ENCODE measurements at regions not wholly inside any gene's neighbourhood (a gene's known extent, or its start where the extent isn't known, plus 50 kb on each side); places are given as distances from the start of the nearest gene placed in this dataset.

GRCh38 chr6:6756526-6756925 lies 168.0 kb downstream of the LY86 start:
- TF ChIP-seq EGR1 (IDR thresholded peaks at IDR 0.05) (no peak), YY1 (IDR thresholded peaks at IDR 0.05; ENCODE audit: low read depth) (no peak), CREB1 (IDR thresholded peaks at IDR 0.05; ENCODE audit: low read depth) (no peak), NFIC (IDR thresholded peaks at IDR 0.05) (no peak), ZBTB7A (IDR thresholded peaks at IDR 0.05; ENCODE audit: low read depth) (no peak), TCF12 (IDR thresholded peaks at IDR 0.05; ENCODE audit: low read depth) (no peak), TAF1 (IDR thresholded peaks at IDR 0.05; ENCODE audit: low read depth) (no peak), TEAD4 (IDR thresholded peaks at IDR 0.05) (no peak), RAD21 (IDR thresholded peaks at IDR 0.05; ENCODE audit: low read depth) (no peak), CEBPB (IDR thresholded peaks at IDR 0.05) (no peak), EP300 (IDR thresholded peaks at IDR 0.05; ENCODE audit: borderline replicate concordance) (no peak), FOXM1 (IDR thresholded peaks at IDR 0.05; ENCODE audit: borderline replicate concordance, low read depth) (no peak)
- TF ChIP-seq, protein P1, sequence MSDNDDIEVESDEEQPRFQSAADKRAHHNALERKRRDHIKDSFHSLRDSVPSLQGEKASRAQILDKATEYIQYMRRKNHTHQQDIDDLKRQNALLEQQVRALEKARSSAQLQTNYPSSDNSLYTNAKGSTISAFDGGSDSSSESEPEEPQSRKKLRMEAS (IDR thresholded peaks at IDR 0.05) = no peak
- TF ChIP-seq, protein P2, sequence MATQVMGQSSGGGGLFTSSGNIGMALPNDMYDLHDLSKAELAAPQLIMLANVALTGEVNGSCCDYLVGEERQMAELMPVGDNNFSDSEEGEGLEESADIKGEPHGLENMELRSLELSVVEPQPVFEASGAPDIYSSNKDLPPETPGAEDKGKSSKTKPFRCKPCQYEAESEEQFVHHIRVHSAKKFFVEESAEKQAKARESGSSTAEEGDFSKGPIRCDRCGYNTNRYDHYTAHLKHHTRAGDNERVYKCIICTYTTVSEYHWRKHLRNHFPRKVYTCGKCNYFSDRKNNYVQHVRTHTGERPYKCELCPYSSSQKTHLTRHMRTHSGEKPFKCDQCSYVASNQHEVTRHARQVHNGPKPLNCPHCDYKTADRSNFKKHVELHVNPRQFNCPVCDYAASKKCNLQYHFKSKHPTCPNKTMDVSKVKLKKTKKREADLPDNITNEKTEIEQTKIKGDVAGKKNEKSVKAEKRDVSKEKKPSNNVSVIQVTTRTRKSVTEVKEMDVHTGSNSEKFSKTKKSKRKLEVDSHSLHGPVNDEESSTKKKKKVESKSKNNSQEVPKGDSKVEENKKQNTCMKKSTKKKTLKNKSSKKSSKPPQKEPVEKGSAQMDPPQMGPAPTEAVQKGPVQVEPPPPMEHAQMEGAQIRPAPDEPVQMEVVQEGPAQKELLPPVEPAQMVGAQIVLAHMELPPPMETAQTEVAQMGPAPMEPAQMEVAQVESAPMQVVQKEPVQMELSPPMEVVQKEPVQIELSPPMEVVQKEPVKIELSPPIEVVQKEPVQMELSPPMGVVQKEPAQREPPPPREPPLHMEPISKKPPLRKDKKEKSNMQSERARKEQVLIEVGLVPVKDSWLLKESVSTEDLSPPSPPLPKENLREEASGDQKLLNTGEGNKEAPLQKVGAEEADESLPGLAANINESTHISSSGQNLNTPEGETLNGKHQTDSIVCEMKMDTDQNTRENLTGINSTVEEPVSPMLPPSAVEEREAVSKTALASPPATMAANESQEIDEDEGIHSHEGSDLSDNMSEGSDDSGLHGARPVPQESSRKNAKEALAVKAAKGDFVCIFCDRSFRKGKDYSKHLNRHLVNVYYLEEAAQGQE (IDR thresholded peaks at IDR 0.05; ENCODE audit: low read depth) = no peak
- TF ChIP-seq, protein P3, sequence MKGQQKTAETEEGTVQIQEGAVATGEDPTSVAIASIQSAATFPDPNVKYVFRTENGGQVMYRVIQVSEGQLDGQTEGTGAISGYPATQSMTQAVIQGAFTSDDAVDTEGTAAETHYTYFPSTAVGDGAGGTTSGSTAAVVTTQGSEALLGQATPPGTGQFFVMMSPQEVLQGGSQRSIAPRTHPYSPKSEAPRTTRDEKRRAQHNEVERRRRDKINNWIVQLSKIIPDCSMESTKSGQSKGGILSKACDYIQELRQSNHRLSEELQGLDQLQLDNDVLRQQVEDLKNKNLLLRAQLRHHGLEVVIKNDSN (IDR thresholded peaks at IDR 0.05) = no peak

DNA sequence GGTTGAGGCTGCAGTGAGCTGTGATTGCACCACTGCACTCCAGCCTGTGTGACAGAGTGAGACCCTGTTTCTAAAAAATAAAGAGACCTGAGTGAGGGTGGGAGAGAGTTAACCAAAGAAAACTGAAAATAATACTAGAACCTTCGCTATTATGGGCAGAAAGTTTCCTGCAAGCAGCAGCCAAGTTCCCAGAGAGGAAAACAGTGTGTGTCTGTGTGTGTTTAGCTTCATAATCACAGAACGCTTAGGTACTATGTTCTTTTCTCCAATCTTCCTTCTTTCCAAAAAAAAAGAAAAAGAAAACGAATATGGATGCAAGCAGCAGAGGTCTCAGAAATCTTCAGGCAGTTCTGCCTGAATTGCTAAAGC lies 170.0 kb downstream of the LY86 start:
- TF ChIP-seq, protein P2 (IDR thresholded peaks at IDR 0.05; ENCODE audit: low read depth) = no peak

- peak; percentile 59 for TF ChIP-seq RAD21 (IDR thresholded peaks at IDR 0.05; ENCODE audit: low read depth)
- TF ChIP-seq, protein P1 (IDR thresholded peaks at IDR 0.05) = 0 out of 2 replicates have a peak, but pooled peaks have one; percentile 25
- TF ChIP-seq CREB1 (IDR thresholded peaks at IDR 0.05; ENCODE audit: low read depth) = no peak
- TF ChIP-seq FOXM1 (IDR thresholded peaks at IDR 0.05; ENCODE audit: borderline replicate concordance, low read depth) = no peak
- TF ChIP-seq EP300 (IDR thresholded peaks at IDR 0.05; ENCODE audit: borderline replicate concordance) = no peak
- no peak for TF ChIP-seq TAF1 (IDR thresholded peaks at IDR 0.05; ENCODE audit: low read depth)
- TF ChIP-seq CEBPB (IDR thresholded peaks at IDR 0.05) = no peak
- TF ChIP-seq, protein P2 (IDR thresholded peaks at IDR 0.05; ENCODE audit: low read depth) = no peak
- no peak for TF ChIP-seq EGR1 (IDR thresholded peaks at IDR 0.05)
Measured at GRCh38 chr6:6758915-6759654, 170.6 kb downstream of the LY86 start.

- TF ChIP-seq CEBPB (IDR thresholded peaks at IDR 0.05) (no peak), ZBTB7A (IDR thresholded peaks at IDR 0.05; ENCODE audit: low read depth) (no peak), YY1 (IDR thresholded peaks at IDR 0.05; ENCODE audit: low read depth) (no peak), TEAD4 (IDR thresholded peaks at IDR 0.05) (no peak), NFIC (IDR thresholded peaks at IDR 0.05) (no peak), EP300 (IDR thresholded peaks at IDR 0.05; ENCODE audit: borderline replicate concordance) (no peak), EGR1 (IDR thresholded peaks at IDR 0.05) (no peak), TAF1 (IDR thresholded peaks at IDR 0.05; ENCODE audit: low read depth) (no peak), FOXM1 (IDR thresholded peaks at IDR 0.05; ENCODE audit: borderline replicate concordance, low read depth) (no peak), CREB1 (IDR thresholded peaks at IDR 0.05; ENCODE audit: low read depth) (no peak), TCF12 (IDR thresholded peaks at IDR 0.05; ENCODE audit: low read depth) (no peak), RAD21 (IDR thresholded peaks at IDR 0.05; ENCODE audit: low read depth) (no peak)
- TF ChIP-seq, protein P2 (IDR thresholded peaks at IDR 0.05; ENCODE audit: low read depth) = no peak
- TF ChIP-seq, protein P1 (IDR thresholded peaks at IDR 0.05) = no peak
- TF ChIP-seq, protein P3 (IDR thresholded peaks at IDR 0.05) = no peak
Measured at GRCh38 chr6:6760002-6760401, 171.5 kb downstream of the LY86 start.

Measured in Ishikawa (cell line).